Dedifferentiated amniotic fluid mesenchymal stem cell (primary cell): ENCODE measurements at regions not wholly inside any gene's neighbourhood (a gene's known extent, or its start where the extent isn't known, plus 50 kb on each side); places are given as distances from the start of the nearest gene placed in this dataset.

Experiments
- DNase-seq: peaks from one replicate; pipeline ENCODE4 v3.0.0-alpha.2; 2016; ENCODE audit errors: extremely low spot score

DNA sequence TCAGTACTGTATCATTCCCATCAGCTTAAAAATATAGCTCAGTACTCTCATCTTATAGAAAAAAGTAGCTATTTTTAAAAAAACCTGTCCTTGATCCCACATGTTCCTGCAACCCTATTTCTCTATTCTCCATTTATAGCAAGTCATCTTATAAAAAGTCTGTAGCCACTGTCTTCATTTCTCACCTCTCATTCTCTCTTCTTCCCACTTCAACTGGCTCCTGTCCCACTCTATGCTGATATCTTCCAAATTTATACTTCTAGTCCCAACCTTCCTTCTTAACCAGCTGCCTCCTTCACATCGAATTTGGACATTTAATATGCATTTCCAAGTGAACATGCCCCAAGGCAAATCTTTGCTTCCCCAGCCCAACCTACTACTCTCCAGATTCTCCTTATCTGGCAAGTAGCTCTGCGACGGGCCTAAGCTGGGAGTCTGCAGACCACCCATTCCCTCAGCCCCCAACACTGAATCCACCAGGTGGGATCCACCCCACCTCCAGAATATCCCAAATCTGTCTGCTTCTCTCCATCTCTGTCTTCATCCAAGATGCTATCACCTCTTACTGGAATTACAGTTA, 52.0 kb upstream of the TANC2 start:
- no peak for DNase-seq

DNA sequence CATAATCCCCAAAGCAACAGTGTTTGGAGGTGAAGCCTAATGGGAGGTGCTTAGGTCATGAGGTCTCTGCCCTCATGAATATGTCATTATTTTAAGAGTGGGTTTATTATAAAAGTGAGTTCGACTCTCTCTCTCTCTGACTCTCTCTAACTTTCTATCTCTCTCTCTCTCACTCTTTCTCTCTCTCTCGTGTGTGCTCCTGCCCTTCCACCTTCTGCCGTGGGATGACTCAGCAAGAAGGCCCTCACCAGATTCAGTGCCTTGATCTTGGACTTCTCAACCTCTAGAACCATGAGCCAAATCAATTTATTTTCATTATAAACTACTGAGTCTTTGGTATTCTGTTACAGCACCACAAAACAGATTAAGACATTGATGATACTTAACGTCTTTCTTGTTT, 53.7 kb upstream of the TANC2 start:
- DNase-seq, result no peak

DNA sequence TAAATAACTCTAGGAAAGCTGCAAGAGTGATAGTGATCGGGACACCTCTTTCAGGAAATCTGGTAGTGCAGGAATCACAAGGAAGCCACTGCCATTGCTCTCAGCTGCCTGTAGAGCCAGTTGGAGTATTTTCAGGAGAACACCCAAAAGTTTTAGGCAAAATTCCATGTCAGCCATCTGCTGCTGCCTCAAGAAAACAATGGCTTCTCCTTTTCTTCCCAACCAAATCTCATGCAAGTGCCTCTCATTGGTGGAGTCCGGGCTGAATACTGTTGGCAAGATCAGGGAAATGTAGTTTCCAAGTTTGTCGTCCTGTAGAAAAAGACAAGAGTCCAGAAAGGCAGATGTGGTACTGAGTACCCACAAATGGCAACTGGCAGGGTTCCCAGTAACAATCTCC, 54.9 kb upstream of the TANC2 start:
- no peak for DNase-seq

DNA sequence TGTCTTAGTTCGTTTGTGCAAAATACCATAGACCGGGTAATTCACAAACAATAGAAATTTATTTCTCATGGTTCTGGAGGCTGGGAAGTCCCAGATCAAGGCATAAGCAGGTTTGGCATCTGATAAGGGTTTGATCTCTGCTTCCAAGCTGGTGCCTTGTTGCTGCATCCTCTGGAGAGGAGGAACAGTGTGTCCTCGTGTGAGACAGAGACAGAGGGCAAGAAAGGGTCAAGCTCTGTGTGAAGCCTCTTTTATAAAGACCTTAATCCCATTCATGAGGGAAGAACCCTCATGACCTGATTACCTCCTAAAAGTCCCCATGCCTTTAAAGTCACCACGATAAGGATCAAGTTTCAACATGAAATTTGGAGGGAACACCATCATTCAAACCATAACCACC, 55.8 kb upstream of the TANC2 start:
- no peak for DNase-seq

DNA sequence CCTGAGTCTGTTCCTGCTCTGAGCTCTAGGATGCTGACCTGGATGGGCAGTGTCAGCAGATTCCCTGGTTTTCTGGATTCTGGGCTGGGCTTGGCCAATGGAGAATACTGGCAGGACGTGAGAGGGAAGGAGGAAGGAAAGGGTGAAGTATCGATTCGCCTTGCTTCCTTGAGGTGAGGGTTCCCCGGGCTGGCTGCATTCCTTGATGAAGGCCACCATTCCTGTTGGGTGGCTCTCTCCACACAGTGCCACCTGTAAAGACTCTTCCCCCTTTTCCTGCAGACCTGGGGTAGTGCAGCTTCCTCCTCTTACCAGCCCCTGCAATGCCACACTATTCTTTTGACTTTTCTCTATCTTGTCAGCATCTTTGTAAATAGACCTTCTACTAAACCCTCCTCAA, 58.1 kb upstream of the TANC2 start:
- DNase-seq, result no peak

DNA sequence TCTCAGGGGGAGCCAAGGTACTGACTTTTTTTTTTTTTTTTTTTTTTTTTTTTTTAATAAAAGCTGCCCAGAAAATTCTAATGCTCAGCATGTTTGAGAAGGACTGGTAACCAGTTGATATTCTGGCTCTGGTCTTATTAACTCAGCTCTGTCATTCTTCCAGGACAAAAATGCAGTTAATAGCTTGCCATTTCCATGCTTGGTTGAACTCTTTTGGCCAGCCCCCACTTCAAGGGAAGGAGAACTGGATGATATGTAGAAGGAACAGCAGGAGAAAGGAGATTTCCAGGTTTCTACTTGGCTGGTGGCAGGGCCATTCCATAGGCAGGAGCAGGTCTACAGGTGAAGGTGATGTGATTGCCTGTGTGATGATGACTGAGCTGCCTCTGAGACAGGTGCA, 59.2 kb upstream of the TANC2 start:
- DNase-seq, result no peak

DNA sequence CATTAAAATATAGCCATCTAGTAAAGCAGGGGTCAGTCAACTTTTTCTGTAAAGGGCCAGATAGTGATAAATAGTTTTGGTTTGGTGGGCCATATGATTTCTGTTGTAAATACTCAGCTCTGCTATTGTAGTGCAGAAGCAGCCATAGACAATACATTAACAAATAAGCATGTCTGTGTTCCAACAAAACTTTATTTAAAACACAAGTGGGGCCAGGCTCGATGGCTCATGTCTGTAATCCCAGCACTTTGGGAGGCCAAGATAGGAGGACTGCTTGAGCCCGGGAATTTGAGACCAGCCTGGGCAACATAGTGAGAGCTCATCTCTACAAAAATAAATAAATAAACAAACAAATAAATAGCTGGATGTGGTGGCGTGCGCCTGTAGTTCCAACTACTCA, 60.8 kb upstream of the TANC2 start:
- DNase-seq, result no peak

DNA sequence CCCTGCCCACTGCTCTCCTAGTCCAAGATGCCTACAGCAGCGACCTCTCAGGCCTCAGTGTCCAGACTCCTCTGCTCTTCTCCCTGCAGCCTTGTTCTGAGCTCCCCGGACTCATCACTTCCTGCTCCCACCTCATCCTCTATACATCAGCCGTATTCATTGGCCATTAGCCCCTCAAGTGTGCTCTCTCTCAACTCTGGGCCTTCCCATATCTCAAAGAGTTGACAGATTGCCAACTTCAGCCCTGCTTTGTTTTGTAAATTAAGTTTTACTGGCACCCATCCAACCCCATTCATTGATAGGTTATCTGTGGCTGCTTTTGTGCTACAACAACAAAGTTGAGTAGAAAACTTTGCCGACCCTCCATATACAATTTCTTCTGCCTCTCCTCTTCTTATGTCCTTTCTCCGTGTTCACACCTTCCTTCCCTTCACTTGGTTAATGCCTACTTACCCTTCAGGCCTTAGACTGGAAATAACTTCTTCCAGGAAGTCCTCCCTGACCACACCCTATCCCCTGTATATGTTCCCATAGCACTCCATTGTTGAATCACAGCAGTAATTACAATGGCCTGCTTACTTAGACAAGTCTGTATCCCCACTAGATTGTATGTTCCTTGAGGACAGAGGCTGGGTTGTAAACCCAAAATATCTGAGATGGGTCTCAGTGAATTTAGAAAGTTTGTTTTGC, 63.4 kb upstream of the TANC2 start:
- DNase-seq, result no peak

DNA sequence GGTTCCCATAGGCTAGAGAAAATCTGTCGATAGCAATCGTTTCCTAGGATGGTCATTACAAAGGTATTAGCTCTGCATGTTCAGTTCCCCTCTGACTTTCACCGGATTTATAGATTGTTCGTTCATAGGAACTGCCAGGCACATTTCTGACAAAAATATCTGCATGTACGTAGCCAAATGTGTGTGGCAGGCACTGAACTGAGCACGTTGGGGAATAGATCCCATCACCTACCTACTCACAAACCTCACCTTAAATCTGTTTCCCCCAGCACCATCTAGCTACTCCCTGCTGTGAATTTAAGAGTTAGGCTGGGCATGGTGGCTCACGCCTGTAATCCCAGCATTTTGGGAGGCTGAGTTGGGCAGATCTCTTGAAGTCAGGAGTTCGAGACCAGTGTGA, 64.5 kb upstream of the TANC2 start:
- no peak for DNase-seq

DNA sequence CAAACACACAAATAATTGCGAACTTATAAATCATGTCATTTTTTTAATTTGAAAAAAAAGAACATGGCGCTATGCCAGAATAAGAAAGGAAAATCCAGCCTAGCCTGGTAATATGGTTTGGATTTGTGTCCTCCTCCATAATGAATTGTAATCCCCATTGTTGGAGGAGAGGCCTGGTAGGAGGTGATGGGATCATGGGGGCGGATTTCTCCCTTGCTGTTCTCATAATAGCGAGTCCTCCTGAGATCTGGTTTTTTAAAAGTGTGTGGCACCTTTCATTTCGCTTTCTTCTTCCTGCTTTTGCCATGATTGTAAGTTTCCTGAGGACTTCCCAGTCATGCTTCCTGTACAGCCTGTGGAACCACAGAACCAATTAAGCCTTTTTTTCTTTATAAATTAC, 65.9 kb upstream of the TANC2 start:
- DNase-seq, result no peak

DNA sequence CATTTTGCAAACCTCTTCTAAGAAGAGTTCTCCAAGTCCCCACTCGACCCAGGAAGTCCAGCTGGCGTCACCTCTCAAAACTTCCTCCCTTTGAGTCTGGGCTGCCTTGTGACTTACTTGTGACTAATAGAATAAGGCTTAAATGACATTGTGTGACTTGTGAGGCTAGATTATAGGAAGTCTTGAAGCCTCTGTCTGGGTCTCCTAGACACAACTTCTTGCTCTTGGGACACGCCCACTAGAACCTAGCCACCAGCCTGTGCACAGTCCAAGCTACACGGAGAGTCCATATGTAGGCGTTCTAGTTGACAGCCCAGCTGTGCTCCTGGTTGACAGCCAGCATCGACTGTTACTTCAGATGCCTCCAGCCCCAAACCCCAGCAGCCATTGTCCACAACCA, 66.7 kb upstream of the TANC2 start:
- no peak for DNase-seq

DNA sequence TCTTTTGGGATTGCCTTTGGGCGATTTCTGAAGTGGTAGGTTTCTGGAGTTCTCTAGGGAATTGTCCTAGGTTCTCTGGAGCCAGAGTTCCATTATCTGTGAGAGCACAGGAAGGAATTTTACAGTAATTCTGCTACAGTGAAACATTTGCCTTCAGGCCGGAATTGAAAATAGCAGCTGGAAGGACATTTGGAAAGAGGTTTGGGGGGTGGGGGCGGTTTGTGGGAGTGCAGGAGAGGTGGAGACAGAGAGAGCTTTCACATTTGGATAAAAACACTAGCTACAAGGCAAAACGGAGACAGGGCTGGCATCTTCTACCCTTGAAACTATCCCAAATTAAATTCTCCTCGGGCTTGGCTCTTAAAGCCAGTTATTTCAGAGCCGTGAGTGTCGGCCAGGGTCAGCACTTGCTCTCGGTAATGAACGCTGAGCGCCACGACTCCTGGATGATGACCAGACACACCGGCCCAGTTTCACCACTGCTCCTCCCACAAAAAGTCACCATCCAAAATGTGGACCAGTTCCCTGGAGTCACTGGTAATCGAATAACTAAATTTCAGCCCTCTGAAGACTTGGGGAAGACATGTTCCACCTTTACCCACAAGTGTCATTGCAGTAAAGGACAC, 67.7 kb upstream of the TANC2 start:
- peak; percentile 47 for DNase-seq

DNA sequence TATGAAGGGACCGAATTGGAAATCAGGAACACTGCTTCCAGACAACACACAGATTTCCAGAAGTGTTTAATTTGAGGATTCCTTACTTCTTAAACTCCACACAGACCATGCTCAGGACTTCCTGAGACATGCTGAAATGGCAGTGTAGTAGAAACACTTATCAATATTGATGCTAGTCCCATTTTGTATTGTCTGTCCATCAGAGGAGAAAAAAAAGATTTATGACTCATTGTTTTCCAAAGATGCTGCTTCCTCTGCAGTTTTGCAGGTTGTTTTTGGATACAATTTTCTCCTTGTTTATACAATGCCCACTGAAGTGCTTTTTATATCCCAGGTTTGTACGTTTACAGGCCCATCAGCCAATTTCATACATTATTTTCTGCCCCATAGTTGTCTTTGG, 68.3 kb upstream of the TANC2 start:
- DNase-seq, result no peak

DNA sequence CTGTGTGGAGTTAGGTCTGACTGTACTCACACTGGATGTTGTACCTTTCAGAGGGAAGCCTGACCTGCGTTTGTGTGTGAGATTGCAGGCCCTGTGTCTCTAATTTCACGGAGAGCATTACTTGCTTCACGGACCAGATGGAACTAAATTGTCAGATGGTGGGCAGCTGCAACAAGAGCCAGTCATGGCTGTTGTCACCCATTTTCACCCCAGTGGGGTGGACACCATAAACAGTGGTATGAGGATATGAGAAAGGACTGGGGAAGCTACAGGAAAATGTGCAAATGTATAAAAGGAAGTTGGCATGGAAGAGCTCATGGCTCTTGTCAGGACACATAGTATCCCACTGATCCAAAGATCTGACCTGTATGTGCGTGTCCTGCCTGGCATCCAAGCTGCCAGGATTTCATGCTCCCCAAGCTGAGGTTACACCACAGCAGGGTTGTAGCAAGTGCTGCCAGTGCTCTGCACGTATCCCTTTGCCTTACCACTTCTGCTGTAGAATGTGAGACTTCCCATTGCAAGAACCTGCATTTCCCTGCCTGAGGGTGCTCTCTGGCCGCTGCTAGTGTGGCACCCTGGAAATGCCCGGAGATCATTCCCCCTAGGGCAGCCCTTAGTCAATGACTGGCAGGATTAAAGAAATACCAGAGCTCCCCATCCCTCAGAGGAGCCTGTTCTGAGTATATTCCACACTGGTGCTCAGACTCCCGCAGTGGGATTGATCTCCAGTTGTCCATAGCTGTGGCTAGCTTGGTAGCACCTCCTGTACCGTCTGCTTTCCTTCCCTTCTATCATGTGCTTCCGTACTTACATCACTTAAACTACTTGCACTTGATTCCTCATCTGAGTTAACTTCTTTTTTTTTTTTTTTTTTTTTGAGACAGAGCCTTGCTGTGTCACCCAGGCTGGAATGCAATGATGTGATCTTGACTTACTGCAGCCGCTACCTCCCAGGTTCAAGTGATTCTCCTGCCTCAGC, 70.4 kb upstream of the TANC2 start:
- DNase-seq, result no peak

DNA sequence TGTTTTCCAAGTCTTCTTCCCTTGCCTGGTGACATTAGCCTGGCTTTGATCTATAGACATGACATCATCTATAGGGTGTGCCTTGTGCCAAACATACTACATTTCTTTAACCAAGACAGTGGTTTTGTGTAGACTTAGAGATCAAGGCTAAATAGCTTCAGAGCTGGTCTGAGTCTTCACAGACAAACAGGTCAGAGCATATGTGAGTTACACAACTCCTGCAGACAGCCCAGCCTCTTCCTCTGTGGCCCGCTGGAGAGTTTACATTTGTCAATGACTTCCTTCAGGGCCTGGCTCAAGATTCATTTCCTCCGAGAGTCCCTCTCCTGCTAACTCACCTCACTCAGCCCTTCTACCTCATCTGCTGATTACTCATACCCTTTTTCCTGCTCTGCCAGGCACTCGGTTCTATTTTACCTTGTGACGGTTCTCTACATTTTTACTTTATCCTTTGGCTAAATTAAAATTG, 73.1 kb upstream of the TANC2 start:
- no peak for DNase-seq

DNA sequence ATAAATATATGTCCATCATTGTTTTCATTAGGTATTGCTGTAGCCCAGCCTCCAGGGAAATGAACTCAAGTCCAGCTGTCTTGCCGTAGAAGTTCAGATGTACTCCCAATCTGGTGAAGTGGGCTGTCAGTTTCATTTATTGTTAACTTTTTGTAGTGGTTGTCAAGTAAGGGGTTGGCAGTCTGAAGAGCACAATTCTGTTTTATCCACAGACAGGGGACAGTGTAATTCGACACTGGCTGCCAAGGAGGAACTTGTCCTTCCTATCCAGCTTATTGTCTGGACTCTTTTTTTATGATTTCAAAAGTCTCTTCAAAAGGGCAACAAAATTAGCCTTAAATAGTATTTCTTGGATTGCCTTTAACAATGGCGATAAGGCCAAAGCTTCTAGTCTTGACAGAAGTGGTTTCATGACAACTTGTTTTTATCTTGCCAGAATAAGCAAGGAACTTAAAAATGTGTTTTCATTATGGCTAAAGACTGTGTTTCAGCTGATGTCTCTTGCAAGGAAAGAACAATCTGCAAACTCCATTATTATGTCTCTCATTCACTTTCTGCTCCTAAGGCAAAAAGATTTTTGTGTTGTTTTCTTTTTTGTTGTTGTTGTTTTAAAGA, 73.9 kb upstream of the TANC2 start:
- DNase-seq, result no peak

DNA sequence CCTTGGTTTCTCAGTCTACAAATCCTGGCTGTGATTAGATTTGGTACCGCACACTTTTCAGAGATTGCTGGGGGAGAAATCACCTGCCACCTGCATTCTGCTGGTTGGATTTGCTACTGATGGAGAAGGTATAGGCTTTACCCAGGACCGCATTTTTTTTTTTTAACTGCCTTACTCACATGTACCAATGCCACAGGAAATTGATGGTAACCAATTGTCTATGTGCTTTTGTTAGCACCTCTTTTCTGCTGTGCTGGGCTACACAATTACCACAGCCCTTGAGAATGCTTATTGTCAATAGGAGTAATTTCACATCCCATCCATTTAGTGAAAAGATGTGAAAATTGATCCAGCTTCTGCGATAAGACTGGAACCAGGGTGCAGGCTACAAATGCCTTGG, 74.4 kb upstream of the TANC2 start:
- no peak for DNase-seq

DNA sequence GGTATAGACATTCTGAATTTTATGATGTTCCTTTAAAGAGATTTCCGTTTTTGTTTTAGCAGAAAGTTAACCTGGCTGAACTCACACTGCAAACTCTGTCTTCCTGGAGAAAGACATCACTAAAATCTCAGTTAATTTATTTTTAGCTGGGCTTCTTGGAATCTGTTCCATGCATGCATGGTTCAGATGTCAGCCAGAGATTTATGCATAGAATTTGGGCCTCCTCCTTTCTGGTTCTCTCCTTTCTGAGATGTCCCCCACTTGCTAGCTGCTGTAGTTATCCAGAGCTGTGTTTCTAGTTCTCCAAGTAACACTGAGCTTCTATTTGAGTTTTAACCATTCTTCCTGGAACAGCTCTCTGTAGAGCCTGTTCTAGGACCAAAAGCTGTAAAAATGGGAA, 77.3 kb upstream of the TANC2 start:
- DNase-seq, result no peak

DNA sequence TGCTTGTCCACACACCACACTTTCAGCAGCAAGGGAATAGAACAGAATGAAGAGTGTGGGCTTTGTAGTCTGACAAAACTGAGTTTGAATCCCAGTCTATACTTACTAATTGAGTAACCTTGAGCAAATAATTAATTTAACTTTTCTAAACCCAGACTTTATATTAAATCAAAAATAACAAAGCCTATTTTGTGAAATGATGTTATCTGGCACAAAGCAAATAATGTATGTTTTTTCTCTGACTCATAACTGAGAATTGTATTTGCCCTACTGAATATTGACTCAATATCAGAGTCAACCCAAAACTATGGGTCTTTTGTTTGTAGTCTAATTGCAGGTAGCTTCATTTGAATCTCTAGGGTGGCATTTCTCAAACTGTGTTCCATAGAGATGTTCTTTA, 77.9 kb upstream of the TANC2 start:
- DNase-seq, result no peak

DNA sequence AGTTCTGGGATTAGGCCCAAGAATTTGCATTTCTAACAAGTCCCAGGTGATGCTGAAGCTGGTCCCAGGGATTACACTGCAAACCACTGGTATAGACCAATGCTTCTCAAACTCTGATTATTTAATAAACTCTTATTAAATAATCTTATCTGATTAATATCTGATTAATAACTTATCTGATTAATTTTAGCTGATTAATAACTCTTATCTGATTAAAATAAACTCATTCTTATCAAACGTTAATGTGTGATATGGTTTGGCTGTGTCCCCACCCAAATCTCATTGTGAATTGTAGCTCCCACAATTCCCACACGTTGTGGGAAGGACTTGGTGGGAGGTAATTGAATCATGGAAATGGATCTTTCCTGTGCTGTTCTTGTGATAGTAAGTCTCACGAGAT, 78.6 kb upstream of the TANC2 start:
- no peak for DNase-seq

DNA sequence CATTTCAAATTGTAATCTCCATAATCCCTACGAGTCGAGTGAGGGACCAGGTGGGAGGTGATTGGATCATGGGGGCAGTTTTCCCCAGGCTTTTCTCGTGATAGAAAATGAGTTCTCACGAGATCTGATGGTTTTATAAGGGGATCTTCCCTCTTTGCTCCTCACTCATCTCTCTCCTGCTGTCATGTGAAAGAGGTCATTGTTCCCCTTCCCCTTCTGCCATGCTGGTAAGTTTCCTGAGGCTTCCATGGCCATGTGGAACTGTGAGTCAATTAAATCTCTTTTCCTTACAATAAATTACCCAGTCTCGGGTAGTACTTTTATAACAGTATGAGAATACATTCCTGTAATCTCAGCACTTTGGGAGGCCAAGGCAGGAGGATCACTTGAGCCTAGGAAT, 76.7 kb upstream of the MARCHF10 start:
- DNase-seq, result no peak

DNA sequence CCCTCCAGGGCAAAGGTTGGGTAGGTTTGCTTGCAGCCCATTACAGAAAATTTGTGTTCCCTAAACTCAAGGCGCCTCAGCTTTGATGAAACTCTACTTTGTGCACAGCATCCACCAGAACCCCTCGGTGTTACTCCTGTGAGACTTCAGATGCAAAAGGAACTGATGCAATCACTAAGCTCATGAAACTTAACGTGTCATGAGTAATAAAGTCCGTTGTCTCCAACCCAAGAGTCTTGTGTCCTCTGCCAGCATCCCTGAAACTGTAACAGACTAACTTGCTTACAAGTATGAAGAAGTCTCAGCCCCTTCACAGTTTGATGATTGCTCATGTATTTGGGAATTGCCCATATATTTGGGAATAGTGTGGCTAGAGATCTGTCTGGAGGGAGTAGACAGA, 74.8 kb upstream of the MARCHF10 start:
- no peak for DNase-seq
